Neural progenitor cell (in vitro differentiated cells): ENCODE measurements at regions not wholly inside any gene's neighbourhood (a gene's known extent, or its start where the extent isn't known, plus 50 kb on each side); places are given as distances from the start of the nearest gene placed in this dataset.

Experiments
- DNase-seq: peaks from one replicate; pipeline ENCODE4 v3.0.0-alpha.2; 2016; ENCODE audit warnings: low spot score
- H2AFZ ChIP-seq: fragments of 200-600 bp; sonication (generic); replicated peaks from 2 replicates; pipeline ENCODE4 v1.6.1; 2016; ENCODE audit warnings: antibody characterized with exemption
- H3F3A ChIP-seq: fragments of 200-600 bp; sonication (generic); 2 replicates; pipeline ENCODE4 v1.6.1; 2016; ENCODE audit warnings: antibody characterized with exemption, low read depth
- H3K27ac ChIP-seq: fragments of 200-600 bp; sonication (generic); 2 replicates; pipeline ENCODE4 v1.5.1; 2016; ENCODE audit warnings: mild to moderate bottlenecking
- H3K27me3 ChIP-seq: fragments of 200-600 bp; sonication (generic); 2 replicates; pipeline ENCODE4 v1.6.1; 2016; ENCODE audit warnings: mild to moderate bottlenecking, moderate library complexity
- H3K36me3 ChIP-seq: fragments of 200-600 bp; sonication (generic); 2 replicates; pipeline ENCODE4 v1.5.1; 2016
- H3K4me1 ChIP-seq: fragments of 200-600 bp; sonication (generic); 2 replicates; pipeline ENCODE4 v1.6.1; 2016; ENCODE audit warnings: mixed run types
- H3K4me2 ChIP-seq: fragments of 200-600 bp; sonication (generic); 2 replicates; pipeline ENCODE4 v1.6.1; 2016
- H3K4me3 ChIP-seq: fragments of 200-600 bp; sonication (generic); 2 replicates; pipeline ENCODE4 v1.5.1; 2016
- H3K79me2 ChIP-seq: fragments of 200-600 bp; sonication (generic); 2 replicates; pipeline ENCODE4 v1.6.1; 2016; ENCODE audit warnings: low read depth
- H3K9ac ChIP-seq: fragments of 200-600 bp; sonication (generic); 2 replicates; pipeline ENCODE4 v1.6.1; 2016
- H3K9me3 ChIP-seq: fragments of 200-600 bp; sonication (generic); 2 replicates; pipeline ENCODE4 v1.5.1; 2016; ENCODE audit warnings: low read depth
- H4K20me1 ChIP-seq: fragments of 200-600 bp; sonication (generic); 2 replicates; pipeline ENCODE4 v1.6.1; 2016; ENCODE audit warnings: low read depth
- H3K27ac Mint-ChIP-seq: 3 replicates; pipeline ENCODE4 v1.8.0; 2021; ENCODE audit warnings: mixed read lengths
- H3K27me3 Mint-ChIP-seq: 2 replicates; pipeline ENCODE4 v1.8.0; 2022; ENCODE audit warnings: low read depth, mild to moderate bottlenecking, inconsistent platforms, moderate library complexity, mixed read lengths; ENCODE audit not compliant: insufficient read depth
- H3K36me3 Mint-ChIP-seq: 3 replicates; pipeline ENCODE4 v1.8.0; 2021; ENCODE audit warnings: mixed read lengths
- H3K4me1 Mint-ChIP-seq: 3 replicates; pipeline ENCODE4 v1.8.0; 2021; ENCODE audit warnings: mixed read lengths
- H3K4me3 Mint-ChIP-seq: 3 replicates; pipeline ENCODE4 v1.8.0; 2021; ENCODE audit warnings: mild to moderate bottlenecking, moderate library complexity, mixed read lengths
- H3K9me3 Mint-ChIP-seq: 3 replicates; pipeline ENCODE4 v1.8.0; 2020; ENCODE audit warnings: mixed read lengths
- CTCF ChIP-seq: fragments of 200-600 bp; sonication (generic); IDR thresholded peaks from 2 replicates; pipeline ENCODE4 v1.5.1; 2017; ENCODE audit warnings: antibody characterized with exemption, mild to moderate bottlenecking
- EZH2 ChIP-seq: fragments of 200-600 bp; sonication (generic); IDR thresholded peaks from 2 replicates; pipeline ENCODE4 v1.6.1; 2017; ENCODE audit warnings: antibody characterized with exemption, mild to moderate bottlenecking, moderate library complexity
- EZH2phosphoT487 ChIP-seq: fragments of 200-600 bp; sonication (generic); IDR thresholded peaks from 2 replicates; pipeline ENCODE4 v1.6.1; 2017; ENCODE audit warnings: antibody characterized with exemption

DNA sequence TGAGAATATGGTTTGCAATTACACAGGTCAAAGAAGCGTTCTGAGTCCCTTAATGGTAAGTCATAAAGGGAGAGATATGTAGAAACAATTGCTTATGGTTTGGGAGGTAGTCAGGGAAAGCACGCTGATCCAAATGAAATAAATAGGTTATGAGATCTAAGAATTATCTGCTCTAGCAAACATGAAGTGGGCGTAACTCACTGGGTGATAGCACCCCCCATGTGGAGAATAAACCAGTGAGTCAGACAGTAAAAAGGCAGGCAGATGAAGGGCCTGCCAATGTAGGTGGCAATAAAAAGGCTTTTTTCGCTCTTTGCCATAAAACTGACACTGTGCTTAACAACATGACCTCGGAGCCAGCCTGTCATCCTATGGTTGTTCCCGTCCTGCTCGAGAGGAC lies 306.9 kb downstream of the GLRX3 start:
- Mint-ChIP-seq H3K27me3 (peaks cover 8% of the 10 kb centered on the region), H3K27ac (no peak overlapping the region), H3K9me3 (peaks cover 3% of the 10 kb centered on the region), H3K4me1 (no peaks in the 10 kb centered on the region), H3K36me3 (no peaks in the 10 kb centered on the region), H3K4me3 (no peak overlapping the region)
- H3K4me2 ChIP-seq, result no peak overlapping the region
- no peaks in the 10 kb centered on the region for H3K9me3 ChIP-seq
- H3K4me3 ChIP-seq, result no peak overlapping the region
- no peak for DNase-seq
- H3K27ac ChIP-seq, result no peak overlapping the region
- TF ChIP-seq CTCF, result no peak
- no peak for TF ChIP-seq EZH2
- TF ChIP-seq EZH2phosphoT487, result no peak
- no peaks in the 10 kb centered on the region for H3K36me3 ChIP-seq
- H3K79me2 ChIP-seq, result no peaks in the 10 kb centered on the region
- H4K20me1 ChIP-seq, result no peaks in the 10 kb centered on the region
- no peaks in the 10 kb centered on the region for H3K27me3 ChIP-seq
- H3K9ac ChIP-seq, result no peak overlapping the region
- H3F3A ChIP-seq, result no peaks in the 10 kb centered on the region
- H3K4me1 ChIP-seq, result no peaks in the 10 kb centered on the region
- no peak overlapping the region for H2AFZ ChIP-seq

GRCh38 chr10:130453036-130453720 lies 317.0 kb downstream of the GLRX3 start:
- no peak overlapping the region for H2AFZ ChIP-seq
- no peak for TF ChIP-seq EZH2phosphoT487
- no peak for TF ChIP-seq EZH2
- no peak for TF ChIP-seq CTCF
- H3F3A ChIP-seq, result no peaks in the 10 kb centered on the region
- Mint-ChIP-seq H3K4me1 (no peaks in the 10 kb centered on the region), H3K36me3 (no peaks in the 10 kb centered on the region), H3K27ac (no peak overlapping the region), H3K27me3 (peaks cover 5% of the 10 kb centered on the region), H3K9me3 (no peaks in the 10 kb centered on the region), H3K4me3 (no peak overlapping the region)
- H4K20me1 ChIP-seq, result no peaks in the 10 kb centered on the region
- H3K27me3 ChIP-seq, result peaks cover 2% of the 10 kb centered on the region
- DNase-seq, result no peak
- H3K79me2 ChIP-seq, result no peaks in the 10 kb centered on the region
- H3K27ac ChIP-seq, result no peak overlapping the region
- no peaks in the 10 kb centered on the region for H3K36me3 ChIP-seq
- no peaks in the 10 kb centered on the region for H3K4me1 ChIP-seq
- H3K4me2 ChIP-seq, result no peak overlapping the region
- no peak overlapping the region for H3K4me3 ChIP-seq
- H3K9ac ChIP-seq, result no peak overlapping the region
- H3K9me3 ChIP-seq, result no peaks in the 10 kb centered on the region

- H3K79me2 ChIP-seq, result no peaks in the 10 kb centered on the region
These were observed 317.7 kb downstream of the GLRX3 start for GRCh38 chr10:130453721-130454542.

More at GRCh38 chr10:130453721-130454542, 317.7 kb downstream of the GLRX3 start:
- no peak overlapping the region for H3K27ac ChIP-seq
- H3K36me3 ChIP-seq, result no peaks in the 10 kb centered on the region
- no peak overlapping the region for H2AFZ ChIP-seq
- Mint-ChIP-seq H3K4me3 (no peak overlapping the region), H3K27me3 (peaks cover 5% of the 10 kb centered on the region), H3K4me1 (no peaks in the 10 kb centered on the region), H3K9me3 (peaks cover 2% of the 10 kb centered on the region), H3K36me3 (no peaks in the 10 kb centered on the region), H3K27ac (no peak overlapping the region)
- H3K9me3 ChIP-seq, result no peaks in the 10 kb centered on the region
- no peak for TF ChIP-seq CTCF
- no peak for TF ChIP-seq EZH2phosphoT487
- TF ChIP-seq EZH2, result no peak
- H4K20me1 ChIP-seq, result no peaks in the 10 kb centered on the region
- no peak for DNase-seq
- H3K4me1 ChIP-seq, result no peaks in the 10 kb centered on the region
- no peak overlapping the region for H3K4me2 ChIP-seq
- H3F3A ChIP-seq, result no peaks in the 10 kb centered on the region
- peaks cover 2% of the 10 kb centered on the region for H3K27me3 ChIP-seq
- no peak overlapping the region for H3K4me3 ChIP-seq
- no peak overlapping the region for H3K9ac ChIP-seq
